Stimulated activated naive CD8-positive, alpha-beta T cell treated with anti-CD3 and anti-CD28 coated beads, Interleukin-15, Interleukin-2, amounts not matched to agents 100 ng/mL and 50 ng/mL, for 24 hours (primary cell): ENCODE measurements at regions not wholly inside any gene's neighbourhood (a gene's known extent, or its start where the extent isn't known, plus 50 kb on each side); places are given as distances from the start of the nearest gene placed in this dataset.
"Not testable (repeated sequence)": the region's sequence is repeated elsewhere in the genome, so short reads cannot be mapped to it uniquely, and the experiment has no call there.

Source experiments
- H3K27ac Mint-ChIP-seq: one replicate; pipeline ENCODE4 v1.8.0; 2021; ENCODE audit warnings: mild to moderate bottlenecking, mixed read lengths
- H3K27me3 Mint-ChIP-seq: one replicate; pipeline ENCODE4 v1.8.0; 2021; ENCODE audit warnings: mixed read lengths
- H3K36me3 Mint-ChIP-seq: one replicate; pipeline ENCODE4 v1.8.0; 2021; ENCODE audit warnings: low read depth, mixed read lengths
- H3K4me1 Mint-ChIP-seq: one replicate; pipeline ENCODE4 v1.8.0; 2021; ENCODE audit warnings: low read depth, mixed read lengths
- H3K4me3 Mint-ChIP-seq: one replicate; pipeline ENCODE4 v1.8.0; 2021; ENCODE audit warnings: mild to moderate bottlenecking, mixed read lengths
- H3K9me3 Mint-ChIP-seq: one replicate; pipeline ENCODE4 v1.8.0; 2021; ENCODE audit warnings: mixed read lengths

DNA sequence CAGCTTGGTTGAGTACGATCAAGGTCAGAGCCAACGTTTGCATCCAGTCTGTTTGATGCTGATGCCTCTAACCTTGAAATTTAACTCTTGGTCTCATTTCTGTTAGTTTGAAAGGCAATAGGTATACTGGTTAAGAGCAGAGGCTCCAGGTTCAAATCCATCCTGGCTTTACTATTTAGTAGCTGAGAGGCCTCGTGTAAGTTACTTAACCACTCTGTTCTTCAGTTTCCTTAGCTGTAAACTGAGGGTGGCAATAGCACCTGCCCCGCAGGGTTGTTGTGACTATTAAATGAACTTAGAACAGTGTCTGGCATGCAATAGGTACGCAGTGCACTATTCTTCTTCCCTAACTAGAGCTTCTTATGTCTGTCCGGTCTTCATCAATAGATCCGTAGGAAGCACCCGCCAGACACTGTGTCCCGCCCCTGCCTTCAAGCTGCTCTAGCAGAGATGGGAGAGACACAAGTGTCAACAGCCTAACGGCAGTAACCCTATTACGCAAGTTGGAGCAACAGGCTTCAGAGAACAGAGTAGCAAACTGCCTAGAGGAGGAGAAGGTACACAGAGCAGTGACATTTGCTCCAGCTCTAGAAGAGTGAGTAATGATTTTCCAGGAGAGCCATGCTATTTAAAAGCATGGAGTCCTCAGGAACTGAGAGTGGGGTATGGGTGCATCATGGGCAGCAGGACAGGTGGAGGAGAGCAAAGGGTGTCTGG is 62.7 kb upstream of the ST3GAL5 start:
- no peaks in the 10 kb centered on the region for H3K27me3 Mint-ChIP-seq
- H3K36me3 Mint-ChIP-seq = no peaks in the 10 kb centered on the region
- H3K27ac Mint-ChIP-seq = no peak overlapping the region
- peaks cover 14% of the 10 kb centered on the region for H3K9me3 Mint-ChIP-seq
- H3K4me3 Mint-ChIP-seq = no peak overlapping the region
- H3K4me1 Mint-ChIP-seq = no peaks in the 10 kb centered on the region

DNA sequence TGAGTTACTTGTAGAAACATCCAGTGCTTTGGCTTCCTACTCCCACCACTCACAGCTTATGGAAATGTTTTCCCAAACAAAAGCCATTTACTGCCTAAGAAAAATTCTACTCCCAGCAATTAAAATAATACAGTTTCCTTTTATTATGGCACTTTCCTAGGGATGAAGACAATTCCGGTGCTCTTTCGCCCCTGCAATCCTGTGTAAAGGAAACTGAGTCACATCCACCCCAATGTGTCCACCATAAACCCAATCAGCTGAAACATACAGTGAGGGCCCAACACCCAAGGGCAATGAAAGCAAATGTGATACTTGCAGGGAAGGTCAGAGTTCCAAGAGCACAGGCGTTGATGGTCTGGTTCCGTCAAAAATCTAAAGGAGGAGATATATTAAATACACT is 62.0 kb upstream of the ST3GAL5 start:
- H3K4me3 Mint-ChIP-seq = no peak overlapping the region
- H3K9me3 Mint-ChIP-seq = peaks cover 14% of the 10 kb centered on the region
- no peaks in the 10 kb centered on the region for H3K4me1 Mint-ChIP-seq
- no peak overlapping the region for H3K27ac Mint-ChIP-seq
- H3K36me3 Mint-ChIP-seq = no peaks in the 10 kb centered on the region
- no peaks in the 10 kb centered on the region for H3K27me3 Mint-ChIP-seq

DNA sequence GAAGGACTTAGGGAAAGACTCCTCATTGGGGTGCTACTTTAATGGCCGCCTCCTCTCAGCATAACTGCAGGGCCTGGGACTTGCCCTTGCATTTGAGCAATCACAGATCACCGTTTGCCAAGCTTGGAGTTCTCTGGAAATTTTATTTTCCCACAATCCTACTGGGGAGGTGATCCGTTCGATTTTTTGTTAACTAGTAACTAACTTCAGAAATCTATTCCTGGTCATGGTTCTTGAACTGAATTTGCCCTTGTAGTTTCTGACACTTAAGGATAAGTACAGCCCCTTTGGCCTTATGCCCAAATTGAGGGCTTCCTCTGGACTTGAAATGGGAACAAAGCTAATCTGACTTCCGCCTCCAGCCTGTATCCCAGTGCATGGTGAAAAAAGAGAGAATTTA is 60.5 kb upstream of the ST3GAL5 start:
- no peaks in the 10 kb centered on the region for H3K4me1 Mint-ChIP-seq
- no peaks in the 10 kb centered on the region for H3K36me3 Mint-ChIP-seq
- H3K4me3 Mint-ChIP-seq = no peak overlapping the region
- no peaks in the 10 kb centered on the region for H3K27me3 Mint-ChIP-seq
- no peak overlapping the region for H3K27ac Mint-ChIP-seq
- peaks cover 14% of the 10 kb centered on the region for H3K9me3 Mint-ChIP-seq

DNA sequence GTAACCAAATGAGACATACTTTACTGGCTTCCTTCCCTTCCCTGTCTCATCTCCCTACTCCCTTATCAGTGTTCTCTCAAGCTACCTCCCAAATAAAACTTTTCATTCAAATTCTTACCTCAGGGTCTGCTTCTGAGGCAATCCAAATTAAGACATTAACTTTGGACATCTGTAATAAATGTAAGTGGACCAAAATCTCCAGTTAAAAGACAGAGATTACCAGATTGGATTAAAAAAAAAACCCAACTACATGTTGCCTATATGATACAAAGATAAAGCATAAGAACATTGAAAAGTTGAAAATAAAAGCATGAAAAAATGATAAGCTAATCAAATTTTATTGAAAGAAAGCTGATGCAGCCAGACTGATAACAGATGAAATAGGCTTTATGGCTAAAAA is 58.8 kb upstream of the ST3GAL5 start:
- Mint-ChIP-seq H3K27me3 (no peaks in the 10 kb centered on the region), H3K4me3 (no peak overlapping the region)

GRCh38 chr2:85945586-85945985 is 56.8 kb upstream of the ST3GAL5 start:
- Mint-ChIP-seq H3K27ac (no peak overlapping the region), H3K9me3 (peaks cover 29% of the 10 kb centered on the region), H3K27me3 (no peaks in the 10 kb centered on the region), H3K4me1 (no peaks in the 10 kb centered on the region), H3K36me3 (peaks cover 9% of the 10 kb centered on the region), H3K4me3 (no peak overlapping the region)

More for the DNA sequence above, 58.8 kb upstream of the ST3GAL5 start:
- no peaks in the 10 kb centered on the region for H3K4me1 Mint-ChIP-seq
- H3K27ac Mint-ChIP-seq = no peak overlapping the region
- H3K9me3 Mint-ChIP-seq = peaks cover 25% of the 10 kb centered on the region
- H3K36me3 Mint-ChIP-seq = peaks cover 6% of the 10 kb centered on the region

DNA sequence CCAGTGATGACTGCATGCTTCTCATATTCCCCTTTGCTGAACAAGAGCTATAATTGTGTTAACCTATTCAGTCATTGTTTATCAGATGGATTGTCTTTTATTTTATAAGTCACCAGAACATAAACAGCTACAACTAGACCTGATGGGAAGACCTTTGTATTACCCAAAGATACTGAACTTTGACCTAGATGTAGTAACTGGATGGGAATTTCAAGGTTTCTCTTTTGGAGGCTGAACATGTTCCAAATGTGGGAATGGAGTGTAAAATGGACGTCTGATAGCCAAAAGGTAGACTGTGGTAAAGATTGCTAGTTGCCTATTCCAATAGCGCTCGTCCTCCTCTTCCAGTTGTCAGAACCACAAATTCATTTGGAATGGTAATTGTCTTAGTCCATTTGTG is 56.4 kb upstream of the ST3GAL5 start:
- Mint-ChIP-seq H3K36me3 (peaks cover 9% of the 10 kb centered on the region), H3K4me3 (no peak overlapping the region), H3K27ac (no peak overlapping the region), H3K27me3 (no peaks in the 10 kb centered on the region), H3K4me1 (no peaks in the 10 kb centered on the region), H3K9me3 (peaks cover 29% of the 10 kb centered on the region)

DNA sequence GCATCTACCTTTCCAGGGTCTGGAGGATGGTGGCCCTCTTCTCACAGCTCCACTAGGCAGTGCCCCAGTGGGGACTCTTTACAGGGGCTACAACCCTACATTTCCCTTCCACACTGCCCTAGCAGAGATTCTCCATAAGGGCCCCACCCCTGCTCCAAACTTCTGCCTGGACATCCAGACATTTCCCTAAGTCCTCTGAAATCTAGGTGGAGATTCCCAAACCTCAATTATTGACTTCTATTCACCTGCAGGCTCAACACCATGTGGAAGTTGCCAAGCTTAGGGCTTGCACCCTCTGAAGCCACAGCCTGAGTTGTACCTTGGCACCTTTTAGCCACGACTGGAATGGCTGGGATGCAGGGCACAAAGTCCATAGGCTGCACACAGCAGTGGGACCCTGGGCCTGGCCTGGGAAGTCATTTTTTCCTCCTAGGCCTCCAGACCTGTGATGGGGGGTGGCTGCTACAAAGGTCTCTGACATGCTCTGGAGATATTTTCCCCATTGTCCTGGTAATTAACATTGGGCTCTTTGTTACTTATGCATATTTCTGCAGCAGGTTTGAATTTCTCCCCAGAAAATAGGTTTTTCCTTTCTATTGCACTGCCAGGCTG is 53.7 kb upstream of the ST3GAL5 start:
- Mint-ChIP-seq H3K36me3 (peaks cover 9% of the 10 kb centered on the region), H3K4me3 (no peak overlapping the region), H3K27me3 (no peaks in the 10 kb centered on the region), H3K9me3 (peaks cover 24% of the 10 kb centered on the region), H3K4me1 (no peaks in the 10 kb centered on the region), H3K27ac (no peak overlapping the region)

DNA sequence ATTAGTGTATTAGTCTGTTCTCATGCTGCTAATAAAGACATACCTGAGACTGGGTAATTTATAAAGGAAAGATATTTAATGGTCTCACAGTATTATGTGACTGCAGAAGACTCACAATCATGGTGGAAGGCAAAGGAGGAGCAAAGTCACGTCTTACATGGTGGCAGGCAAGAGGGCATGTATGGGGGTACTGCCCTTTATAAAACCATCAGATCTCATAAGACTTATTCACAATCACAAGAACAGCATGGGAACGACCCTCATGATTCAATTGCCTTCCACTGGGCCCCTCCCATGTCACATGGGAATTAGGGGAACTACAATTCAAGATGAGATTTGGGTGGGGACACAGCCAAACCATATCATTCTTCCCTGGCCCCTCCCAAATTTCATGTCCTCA is 52.7 kb upstream of the ST3GAL5 start:
- H3K27ac Mint-ChIP-seq, H3K36me3 Mint-ChIP-seq, H3K4me1 Mint-ChIP-seq, H3K27me3 Mint-ChIP-seq, H3K4me3 Mint-ChIP-seq: not testable (repeated sequence)
- H3K9me3 Mint-ChIP-seq = peaks cover 16% of the 10 kb centered on the region

DNA sequence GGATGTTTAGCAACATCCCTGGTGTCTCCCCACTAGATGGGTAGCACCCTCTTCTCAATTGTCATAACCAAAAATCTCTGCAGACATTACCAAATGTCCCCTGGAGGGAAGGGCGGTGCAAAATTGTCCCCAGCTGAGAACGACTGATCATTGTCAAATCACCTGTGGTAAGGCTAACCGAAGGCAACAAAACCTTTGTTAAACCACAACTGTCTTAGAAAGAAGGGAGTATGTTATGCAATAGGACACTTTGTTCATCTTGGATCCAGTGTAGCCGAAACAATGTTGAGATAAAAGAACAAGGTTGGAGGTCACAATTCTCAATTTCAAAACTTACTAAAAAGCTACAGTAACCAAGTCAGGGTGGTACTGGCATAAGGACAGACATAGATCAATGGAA is 50.3 kb upstream of the ST3GAL5 start:
- H3K27ac Mint-ChIP-seq = no peak overlapping the region
- H3K4me1 Mint-ChIP-seq = peaks cover 3% of the 10 kb centered on the region

More for the DNA sequence above, 50.3 kb upstream of the ST3GAL5 start:
- Mint-ChIP-seq H3K36me3 (peaks cover 9% of the 10 kb centered on the region), H3K27me3 (no peaks in the 10 kb centered on the region), H3K4me3 (no peak overlapping the region), H3K9me3 (peaks cover 16% of the 10 kb centered on the region)
